ENCODE measurements at regions not wholly inside any gene's neighbourhood (a gene's known extent, or its start where the extent isn't known, plus 50 kb on each side); places are given as distances from the start of the nearest gene placed in this dataset.

- Histone ChIP-seq H3K27ac (no peak overlapping the region), H3K4me1 (peaks cover 0 to 30% (median 13%) of the 10 kb centered on the region in 4 donors), H3K9me3 (no peaks in the 10 kb centered on the region), H3K36me3 (no peaks in the 10 kb centered on the region), H3K27me3 (no peaks in the 10 kb centered on the region), H3K4me3 (no peak overlapping the region)
- intact Hi-C loops (cut with DNase I; ENCODE audit: low total_unique reads): no loop called here
- WGBS, 5 donors: 91 to 98% (median 94%) methylated on average over 5 of the region's 5 CpGs
- no peak for DNase-seq
- TF ChIP-seq CTCF (IDR thresholded peaks at IDR 0.05) (no peak), POLR2A (IDR thresholded peaks at IDR 0.05) (no peak), POLR2AphosphoS5 (IDR thresholded peaks at IDR 0.05) (no peak), EP300 (IDR thresholded peaks at IDR 0.05) (no peak)
These were observed 101.4 kb upstream of the CD180 start for GRCh38 chr5:67297802-67298532.

GRCh38 chr5:67297376-67297775, 100.8 kb upstream of the CD180 start:
- 61 to 75% (median 66%) methylated on average over 4 of the region's 4 CpGs for WGBS, 5 donors
- no peaks in the 10 kb centered on the region for H3K27me3 ChIP-seq
- no peak for DNase-seq
- H3K27ac ChIP-seq: no peak overlapping the region
- intact Hi-C loops (cut with DNase I; ENCODE audit: low total_unique reads): no loop called here
- TF ChIP-seq POLR2AphosphoS5 (IDR thresholded peaks at IDR 0.05): no peak
- no peak for TF ChIP-seq POLR2A (IDR thresholded peaks at IDR 0.05)
- TF ChIP-seq EP300 (IDR thresholded peaks at IDR 0.05): no peak
- TF ChIP-seq CTCF (IDR thresholded peaks at IDR 0.05): no peak
- H3K4me3 ChIP-seq: no peak overlapping the region
- H3K36me3 ChIP-seq: no peaks in the 10 kb centered on the region
- peaks cover 0 to 31% (median 10%) of the 10 kb centered on the region in 4 donors for H3K4me1 ChIP-seq
- H3K9me3 ChIP-seq: no peaks in the 10 kb centered on the region

GRCh38 chr5:67294266-67294938, 97.8 kb upstream of the CD180 start:
- 92 to 96% (median 95%) methylated on average over 4 of the region's 4 CpGs for WGBS, 5 donors
- H3K27ac ChIP-seq: peak overlapping the region in 1 of 5 donors; percentile 52
- TF ChIP-seq EP300 (IDR thresholded peaks at IDR 0.05): no peak
- no peak for TF ChIP-seq POLR2A (IDR thresholded peaks at IDR 0.05)
- intact Hi-C loops (cut with DNase I; ENCODE audit: low total_unique reads): no loop called here
- no peaks in the 10 kb centered on the region for H3K9me3 ChIP-seq
- H3K4me3 ChIP-seq: no peak overlapping the region
- DNase-seq: no peak
- H3K4me1 ChIP-seq: peaks cover 0 to 14% (median 5%) of the 10 kb centered on the region in 4 donors
- H3K27me3 ChIP-seq: no peaks in the 10 kb centered on the region
- no peaks in the 10 kb centered on the region for H3K36me3 ChIP-seq

GRCh38 chr5:67293226-67293625, 96.6 kb upstream of the CD180 start:
- H3K27ac ChIP-seq: peak overlapping the region in 1 of 5 donors; percentile 43
- no peaks in the 10 kb centered on the region for H3K36me3 ChIP-seq
- peaks cover 0 to 17% (median 5%) of the 10 kb centered on the region in 4 donors for H3K4me1 ChIP-seq
- intact Hi-C loops (cut with DNase I; ENCODE audit: low total_unique reads): no loop called here
- no peak for DNase-seq
- no peaks in the 10 kb centered on the region for H3K27me3 ChIP-seq
- H3K4me3 ChIP-seq: no peak overlapping the region
- no peak for TF ChIP-seq POLR2A (IDR thresholded peaks at IDR 0.05)
- no peak for TF ChIP-seq POLR2AphosphoS5 (IDR thresholded peaks at IDR 0.05)
- no peak for TF ChIP-seq EP300 (IDR thresholded peaks at IDR 0.05)
- no peak for TF ChIP-seq CTCF (IDR thresholded peaks at IDR 0.05)
- no peaks in the 10 kb centered on the region for H3K9me3 ChIP-seq

All from stomach (tissue), 8 donors.